Tibial artery (tissue), 4 donors: ENCODE measurements at regions not wholly inside any gene's neighbourhood (a gene's known extent, or its start where the extent isn't known, plus 50 kb on each side); places are given as distances from the start of the nearest gene placed in this dataset.

Experiments used
- DNase-seq, 2 donors: peaks; one replicate each; pipeline ENCODE4 v3.0.0-alpha.2; 2019
- H3K27ac ChIP-seq, 2 donors: fragments of 200-600 bp; sonication (generic) in 1 of 2; 1 replicate in 1 of 2; 2 replicates in 1 of 2; pipeline ENCODE4 v1.5.1; 2018 to 2019; ENCODE audit warnings: mild to moderate bottlenecking in 1 of 2
- H3K27me3 ChIP-seq, 2 donors: fragments of 200-600 bp; sonication (generic) in 1 of 2; one replicate each; pipeline versions ENCODE4 v1.5.1 to v1.6.0; 2016 to 2019
- H3K36me3 ChIP-seq, 3 donors: fragments of 200-600 bp; sonication (generic) in 2 of 3; one replicate each; pipeline ENCODE4 v1.5.1; 2016 to 2019; ENCODE audit warnings: mild to moderate bottlenecking in 2 of 3
- H3K4me1 ChIP-seq, 4 donors: fragments of 200-600 bp; sonication (generic) in 2 of 4; 1 replicate in 3 of 4; 2 replicates in 1 of 4; pipeline ENCODE4 v1.5.1; 2016 to 2019
- H3K4me3 ChIP-seq, 2 donors: fragments of 200-600 bp; sonication (generic) in 1 of 2; 1 replicate in 1 of 2; 2 replicates in 1 of 2; pipeline ENCODE4 v1.5.1; 2018 to 2019; ENCODE audit warnings: mild to moderate bottlenecking in 2 of 2
- H3K9me3 ChIP-seq, 3 donors: fragments of 200-600 bp; sonication (generic) in 1 of 3; one replicate each; pipeline ENCODE4 v1.5.1; 2016 to 2019
- intact Hi-C: fragments of 100-400 bp; cut with DNase I; formaldehyde crosslinking; loops from one replicate; pipeline ENCODE4 v1.15.0; 2023; ENCODE audit warnings: low total_unique reads
- TF ChIP-seq, protein P1 (sequence below), 2 experiments: fragments of 200-600 bp in 1 of 2; fragments of 450-650 bp in 1 of 2; IDR thresholded peaks; one replicate each; pipeline ENCODE4 v1.5.1; 2017 to 2019; ENCODE audit warnings: antibody characterized with exemption in 2 of 2, mild to moderate bottlenecking in 1 of 2, moderate library complexity in 1 of 2

DNA sequence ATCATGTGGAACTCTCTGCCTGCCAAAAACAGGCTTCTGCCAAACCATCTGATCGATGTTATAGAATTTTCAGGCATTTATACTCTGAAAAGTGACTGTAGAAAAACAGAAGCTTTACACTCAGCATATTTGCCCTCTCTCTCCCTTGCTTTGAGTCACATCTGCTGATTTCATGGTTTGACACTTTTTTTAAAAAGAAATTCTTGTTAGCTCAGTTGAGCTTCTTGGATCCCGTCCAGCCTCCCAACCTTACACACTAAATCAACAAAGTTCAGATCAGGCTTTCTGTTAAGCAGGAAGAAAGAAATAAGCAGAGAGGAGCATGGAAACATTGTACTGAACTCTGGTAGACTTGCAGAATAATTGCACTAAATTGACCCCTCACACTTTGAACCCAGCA, 193.6 kb upstream of the SEL1L start:
- no peak overlapping the region for H3K27ac ChIP-seq
- peak in 1 of 2 donors; percentile 21 for DNase-seq
- H3K9me3 ChIP-seq, result no peaks in the 10 kb centered on the region
- intact Hi-C loops, result no loop called here
- peaks cover 0 to 6% (median 0%) of the 10 kb centered on the region in 4 donors for H3K4me1 ChIP-seq
- no peak overlapping the region for H3K4me3 ChIP-seq
- H3K36me3 ChIP-seq, result no peaks in the 10 kb centered on the region
- TF ChIP-seq, protein P1, sequence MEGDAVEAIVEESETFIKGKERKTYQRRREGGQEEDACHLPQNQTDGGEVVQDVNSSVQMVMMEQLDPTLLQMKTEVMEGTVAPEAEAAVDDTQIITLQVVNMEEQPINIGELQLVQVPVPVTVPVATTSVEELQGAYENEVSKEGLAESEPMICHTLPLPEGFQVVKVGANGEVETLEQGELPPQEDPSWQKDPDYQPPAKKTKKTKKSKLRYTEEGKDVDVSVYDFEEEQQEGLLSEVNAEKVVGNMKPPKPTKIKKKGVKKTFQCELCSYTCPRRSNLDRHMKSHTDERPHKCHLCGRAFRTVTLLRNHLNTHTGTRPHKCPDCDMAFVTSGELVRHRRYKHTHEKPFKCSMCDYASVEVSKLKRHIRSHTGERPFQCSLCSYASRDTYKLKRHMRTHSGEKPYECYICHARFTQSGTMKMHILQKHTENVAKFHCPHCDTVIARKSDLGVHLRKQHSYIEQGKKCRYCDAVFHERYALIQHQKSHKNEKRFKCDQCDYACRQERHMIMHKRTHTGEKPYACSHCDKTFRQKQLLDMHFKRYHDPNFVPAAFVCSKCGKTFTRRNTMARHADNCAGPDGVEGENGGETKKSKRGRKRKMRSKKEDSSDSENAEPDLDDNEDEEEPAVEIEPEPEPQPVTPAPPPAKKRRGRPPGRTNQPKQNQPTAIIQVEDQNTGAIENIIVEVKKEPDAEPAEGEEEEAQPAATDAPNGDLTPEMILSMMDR (IDR thresholded peaks at IDR 0.05), result no peak
- no peaks in the 10 kb centered on the region for H3K27me3 ChIP-seq

GRCh38 chr14:81728447-81728846, 194.8 kb upstream of the SEL1L start:
- intact Hi-C loops, result no loop called here
- H3K9me3 ChIP-seq, result no peaks in the 10 kb centered on the region
- H3K4me3 ChIP-seq, result no peak overlapping the region
- DNase-seq, result no peak
- H3K4me1 ChIP-seq, result peaks cover 0 to 6% (median 0%) of the 10 kb centered on the region in 4 donors
- H3K36me3 ChIP-seq, result no peaks in the 10 kb centered on the region
- H3K27ac ChIP-seq, result no peak overlapping the region
- no peaks in the 10 kb centered on the region for H3K27me3 ChIP-seq
- TF ChIP-seq, protein P1 (IDR thresholded peaks at IDR 0.05), result no peak

GRCh38 chr14:81729622-81730021, 196.0 kb upstream of the SEL1L start:
- Histone ChIP-seq H3K4me1 (peaks cover 0 to 6% (median 0%) of the 10 kb centered on the region in 4 donors), H3K4me3 (no peak overlapping the region), H3K27me3 (no peaks in the 10 kb centered on the region), H3K9me3 (no peaks in the 10 kb centered on the region), H3K27ac (no peak overlapping the region), H3K36me3 (no peaks in the 10 kb centered on the region)
- TF ChIP-seq, protein P1 (IDR thresholded peaks at IDR 0.05), result no peak
- intact Hi-C loops, result no loop called here
- DNase-seq, result no peak

GRCh38 chr14:81737938-81738337, 204.3 kb upstream of the SEL1L start:
- Histone ChIP-seq H3K27me3 (no peaks in the 10 kb centered on the region), H3K4me1 (no peaks in the 10 kb centered on the region), H3K9me3 (no peaks in the 10 kb centered on the region), H3K27ac (no peak overlapping the region), H3K4me3 (no peak overlapping the region), H3K36me3 (no peaks in the 10 kb centered on the region)
- TF ChIP-seq, protein P1 (IDR thresholded peaks at IDR 0.05), result no peak
- intact Hi-C loops, result no loop called here
- DNase-seq, result no peak

DNA sequence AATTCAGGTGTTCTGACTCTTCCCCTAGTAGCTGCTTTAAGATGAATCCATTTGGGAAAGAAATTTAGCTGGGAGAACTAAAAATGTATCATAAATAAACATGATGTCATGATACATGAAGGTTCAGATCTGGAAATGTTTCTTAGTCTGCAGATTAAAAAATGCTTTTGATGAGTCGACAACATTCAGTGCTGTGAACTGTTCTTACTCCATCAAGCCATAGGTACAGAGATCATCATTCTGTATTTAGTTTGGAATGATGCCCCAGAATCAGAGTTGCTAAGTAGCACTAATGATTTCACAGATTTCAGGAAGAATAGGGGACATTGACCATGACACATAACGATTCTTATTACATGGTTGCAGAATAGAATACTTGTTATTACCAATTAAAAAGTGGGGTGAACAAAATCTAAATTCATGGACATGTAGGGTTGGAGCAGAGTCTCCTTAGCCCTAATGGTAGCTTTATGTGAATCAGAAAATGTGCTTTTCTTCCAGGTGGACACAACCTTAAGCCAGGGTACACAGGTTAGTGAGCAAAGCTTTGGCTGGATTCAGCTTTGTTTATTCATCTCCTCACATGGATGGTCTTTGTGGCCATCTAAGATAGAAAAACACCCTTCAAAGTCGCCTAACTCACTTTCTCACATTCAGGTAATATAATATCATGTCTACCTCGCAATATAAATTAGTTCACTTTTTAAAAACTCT, 205.4 kb upstream of the SEL1L start:
- Histone ChIP-seq H3K4me3 (no peak overlapping the region), H3K4me1 (no peaks in the 10 kb centered on the region), H3K27ac (no peak overlapping the region), H3K9me3 (no peaks in the 10 kb centered on the region), H3K36me3 (no peaks in the 10 kb centered on the region), H3K27me3 (no peaks in the 10 kb centered on the region)
- intact Hi-C loops, result no loop called here
- DNase-seq, result no peak
- TF ChIP-seq, protein P1 (IDR thresholded peaks at IDR 0.05), result no peak
